Sigmoid colon (tissue), 6 donors: ENCODE measurements at regions not wholly inside any gene's neighbourhood (a gene's known extent, or its start where the extent isn't known, plus 50 kb on each side); places are given as distances from the start of the nearest gene placed in this dataset.

ENCODE experiments used
- DNase-seq: peaks from one replicate; pipeline ENCODE4 v3.0.0-alpha.2; 2019
- H3K27ac ChIP-seq, 4 donors: fragments of 200-600 bp; sonication (generic); one replicate each; pipeline ENCODE4 v1.5.1; 2016 to 2019; ENCODE audit warnings: mild to moderate bottlenecking in 1 of 4
- H3K27me3 ChIP-seq, 3 donors: fragments of 200-600 bp; sonication (generic); one replicate each; pipeline ENCODE4 v1.5.1; 2019; ENCODE audit warnings: mild to moderate bottlenecking in 1 of 3
- H3K36me3 ChIP-seq, 4 donors: fragments of 200-600 bp; sonication (generic); one replicate each; pipeline ENCODE4 v1.5.1; 2016 to 2019
- H3K4me1 ChIP-seq, 4 donors: fragments of 200-600 bp; sonication (generic); one replicate each; pipeline ENCODE4 v1.5.1; 2017 to 2019
- H3K4me3 ChIP-seq, 4 donors: fragments of 200-600 bp; sonication (generic); one replicate each; pipeline ENCODE4 v1.5.1; 2017 to 2019; ENCODE audit warnings: mild to moderate bottlenecking in 2 of 4, moderate library complexity in 1 of 4
- H3K9me3 ChIP-seq, 4 donors: fragments of 200-600 bp in 3 of 4; sonication (generic) in 3 of 4; one replicate each; pipeline versions ENCODE4 v1.5.1 to v1.6.1; 2013 to 2019
- CTCF ChIP-seq, 4 experiments: fragments of 450-650 bp in 3 of 4; fragments of 200-600 bp in 1 of 4; IDR thresholded peaks; one replicate each; pipeline ENCODE4 v1.5.1; 2016 to 2019; ENCODE audit warnings: antibody characterized with exemption in 4 of 4, mild to moderate bottlenecking in 3 of 4, moderate library complexity in 2 of 4
- EP300 ChIP-seq, 4 donors: sonication (generic); formaldehyde crosslinking; IDR thresholded peaks; one replicate each; pipeline ENCODE4 v1.6.1; 2017; ENCODE audit warnings: antibody characterized with exemption in 4 of 4
- POLR2A ChIP-seq, 2 donors: fragments of 450-650 bp; IDR thresholded peaks; one replicate each; pipeline ENCODE4 v1.6.1; 2016; ENCODE audit warnings: antibody characterized with exemption in 2 of 2, mild to moderate bottlenecking in 2 of 2, moderate library complexity in 2 of 2
- POLR2AphosphoS5 ChIP-seq, 4 donors: sonication (generic); formaldehyde crosslinking; IDR thresholded peaks; one replicate each; pipeline ENCODE4 v1.6.1; 2017; ENCODE audit warnings: antibody characterized with exemption in 4 of 4
- WGBS, 2 donors: extraction: QIAGEN DNeasy Blood & Tissue Kit; methylation state at CpG; one replicate each; pipeline ENCODE4 v1.1.7; 2013; 5-methylcytosine and 5-hydroxymethylcytosine counted together
- intact Hi-C: fragments of 100-400 bp; cut with DNase I; formaldehyde crosslinking; loops from one replicate; pipeline ENCODE4 v1.15.1; 2023
- donor health status: healthy with polysubstance abuse.
- donor health status: healthy.

- DNase-seq = no peak
- WGBS, 2 donors = 72 to 75% methylated on average over 4 of the region's 4 CpGs
- intact Hi-C loops = no loop called here
Observed at GRCh38 chr2:122074201-122074600, 318.8 kb downstream of the TSN start.

GRCh38 chr2:122075381-122075780 is 319.9 kb downstream of the TSN start:
- TF ChIP-seq EP300 (IDR thresholded peaks at IDR 0.05) (no peak), POLR2A (IDR thresholded peaks at IDR 0.05) (no peak), POLR2AphosphoS5 (IDR thresholded peaks at IDR 0.05) (no peak), CTCF (IDR thresholded peaks at IDR 0.05) (no peak)
- H3K4me1 ChIP-seq = no peaks in the 10 kb centered on the region
- intact Hi-C loops = no loop called here
- no peak overlapping the region for H3K27ac ChIP-seq
- H3K36me3 ChIP-seq = no peaks in the 10 kb centered on the region
- no peaks in the 10 kb centered on the region for H3K9me3 ChIP-seq
- no peak overlapping the region for H3K4me3 ChIP-seq
- no peak for DNase-seq
- no peaks in the 10 kb centered on the region for H3K27me3 ChIP-seq
- 92% methylated on average over 4 of the region's 4 CpGs for WGBS, 2 donors

More at GRCh38 chr2:122074201-122074600, 318.8 kb downstream of the TSN start:
- Histone ChIP-seq H3K9me3 (no peaks in the 10 kb centered on the region), H3K4me1 (no peaks in the 10 kb centered on the region), H3K27me3 (no peaks in the 10 kb centered on the region), H3K4me3 (no peak overlapping the region), H3K27ac (no peak overlapping the region), H3K36me3 (no peaks in the 10 kb centered on the region)
- TF ChIP-seq CTCF (IDR thresholded peaks at IDR 0.05) (no peak), POLR2A (IDR thresholded peaks at IDR 0.05) (no peak), POLR2AphosphoS5 (IDR thresholded peaks at IDR 0.05) (no peak), EP300 (IDR thresholded peaks at IDR 0.05) (no peak)

- no peak for DNase-seq
- Histone ChIP-seq H3K36me3 (no peaks in the 10 kb centered on the region), H3K27ac (no peak overlapping the region), H3K27me3 (no peaks in the 10 kb centered on the region), H3K9me3 (no peaks in the 10 kb centered on the region), H3K4me3 (no peak overlapping the region), H3K4me1 (no peaks in the 10 kb centered on the region)
- intact Hi-C loops = no loop called here
- WGBS, 2 donors = 93 to 95% methylated on average over 3 of the region's 3 CpGs
- TF ChIP-seq CTCF (IDR thresholded peaks at IDR 0.05) (no peak), POLR2A (IDR thresholded peaks at IDR 0.05) (no peak), EP300 (IDR thresholded peaks at IDR 0.05) (no peak), POLR2AphosphoS5 (IDR thresholded peaks at IDR 0.05) (no peak)
Observed at GRCh38 chr2:122077114-122077513, 321.7 kb downstream of the TSN start.

- Histone ChIP-seq H3K9me3 (no peaks in the 10 kb centered on the region), H3K4me3 (no peak overlapping the region), H3K36me3 (no peaks in the 10 kb centered on the region), H3K27ac (no peak overlapping the region), H3K4me1 (no peaks in the 10 kb centered on the region), H3K27me3 (no peaks in the 10 kb centered on the region)
- 90 to 91% methylated on average over 4 of the region's 4 CpGs for WGBS, 2 donors
- intact Hi-C loops = no loop called here
- DNase-seq = no peak
- TF ChIP-seq CTCF (IDR thresholded peaks at IDR 0.05) = no peak
- no peak for TF ChIP-seq EP300 (IDR thresholded peaks at IDR 0.05)
- no peak for TF ChIP-seq POLR2A (IDR thresholded peaks at IDR 0.05)
- TF ChIP-seq POLR2AphosphoS5 (IDR thresholded peaks at IDR 0.05) = no peak
Observed at GRCh38 chr2:122077771-122078170, 322.3 kb downstream of the TSN start.

GRCh38 chr2:122078451-122078850 is 323.0 kb downstream of the TSN start:
- H3K27me3 ChIP-seq = no peaks in the 10 kb centered on the region
- H3K36me3 ChIP-seq = no peaks in the 10 kb centered on the region
- 76 to 79% methylated on average over 3 of the region's 3 CpGs for WGBS, 2 donors
- DNase-seq = no peak
- no peak overlapping the region for H3K27ac ChIP-seq
- no peaks in the 10 kb centered on the region for H3K4me1 ChIP-seq
- H3K9me3 ChIP-seq = no peaks in the 10 kb centered on the region
- no peak overlapping the region for H3K4me3 ChIP-seq
- no peak for TF ChIP-seq CTCF (IDR thresholded peaks at IDR 0.05)
- no peak for TF ChIP-seq POLR2AphosphoS5 (IDR thresholded peaks at IDR 0.05)
- TF ChIP-seq POLR2A (IDR thresholded peaks at IDR 0.05) = no peak
- no peak for TF ChIP-seq EP300 (IDR thresholded peaks at IDR 0.05)
- intact Hi-C loops = no loop called here
